Panc1 (cell line): ENCODE measurements at regions not wholly inside any gene's neighbourhood (a gene's known extent, or its start where the extent isn't known, plus 50 kb on each side); places are given as distances from the start of the nearest gene placed in this dataset.

Experiments
- ATAC-seq: fragments of 200-7000 bp; cut with Tn5 transposase; 2 replicates; pipeline ENCODE4 v1.9.1; 2020; ENCODE audit warnings: mild to moderate bottlenecking, moderate library complexity
- BruUV-seq: library from RNA; stranded (reverse); fragments of 400-500 nt; replicated peaks from 2 replicates; lab custom pipeline; 2021; lab: Mats Ljungman, UMichigan
- CTCF ChIA-PET: fragments of 300-600 bp; sonication (Branson Sonifier 250); formaldehyde crosslinking; loops from one replicate; lab custom pipeline; 2022; ENCODE audit warnings: antibody characterized with exemption; lab: Charles Lee
- POLR2A ChIA-PET: fragments of 300-600 bp; sonication (Branson Sonifier 250); formaldehyde crosslinking; loops from one replicate; lab custom pipeline; 2022; ENCODE audit warnings: antibody characterized with exemption; lab: Charles Lee
- DNase-seq: peaks from one replicate; pipeline ENCODE4 v3.0.0-alpha.2; 2010; ENCODE audit warnings: low read depth, low spot score
- H3K27ac ChIP-seq: 2 replicates; pipeline ENCODE4 v1.5.1; 2011; ENCODE audit warnings: mild to moderate bottlenecking, low read length, inconsistent platforms
- H3K27me3 ChIP-seq: fragments of 200-500 bp; sonication (Bioruptor generic); 2 replicates; pipeline ENCODE4 v1.6.0; 2014; ENCODE audit warnings: low read length, inconsistent platforms; ENCODE audit not compliant: control insufficient read depth, insufficient read depth
- H3K36me3 ChIP-seq: fragments of 200-500 bp; sonication (Bioruptor generic); 2 replicates; pipeline ENCODE4 v1.5.1; 2014; ENCODE audit warnings: inconsistent platforms, mild to moderate bottlenecking, low read length, moderate library complexity; ENCODE audit not compliant: control insufficient read depth, insufficient read depth
- H3K4me1 ChIP-seq: 2 replicates; pipeline ENCODE4 v1.5.1; 2011; ENCODE audit warnings: inconsistent platforms, mild to moderate bottlenecking, low read length, moderate library complexity; ENCODE audit not compliant: control insufficient read depth, insufficient read depth
- H3K4me3 ChIP-seq, 2 experiments: 2 replicates each; pipeline ENCODE4 v1.5.1; 2011 to 2012; ENCODE audit warnings: low read depth in 2 of 2, low read length in 2 of 2, mild to moderate bottlenecking in 2 of 2, inconsistent platforms in 1 of 2, moderate library complexity in 1 of 2
- H3K9me3 ChIP-seq: fragments of 200-500 bp; sonication (Bioruptor generic); 2 replicates; pipeline ENCODE4 v1.5.1; 2014; ENCODE audit warnings: low read depth, mild to moderate bottlenecking, inconsistent platforms, low read length, moderate library complexity; ENCODE audit not compliant: control insufficient read depth, insufficient read depth
- CTCF ChIP-seq: fragments of 450-650 bp; IDR thresholded peaks from 2 replicates; pipeline ENCODE4 v1.5.1; 2017; ENCODE audit warnings: mild to moderate bottlenecking
- POLR2AphosphoS5 ChIP-seq: IDR thresholded peaks from 2 replicates; pipeline ENCODE4 v1.6.1; 2012; ENCODE audit warnings: mild to moderate bottlenecking, low read depth, low read length, moderate library complexity
- SIN3A ChIP-seq: IDR thresholded peaks from 2 replicates; pipeline ENCODE4 v1.6.1; 2012; ENCODE audit warnings: low read depth, mild to moderate bottlenecking, low read length, moderate library complexity, borderline replicate concordance; ENCODE audit not compliant: insufficient read depth
- TCF7L2 ChIP-seq: IDR thresholded peaks from 2 replicates; pipeline ENCODE4 v1.6.1; 2011; ENCODE audit warnings: mild to moderate bottlenecking, low read depth, low read length, inconsistent platforms
- in situ Hi-C: cut with HindIII; loops from 2 replicates; pipeline ENCODE4 v1.10.0; 2016; ENCODE audit warnings: low sequenced_read_pairs, low pct_unique_long_range_greater_than_20kb
- intact Hi-C: fragments of 100-400 bp; cut with micrococcal nuclease; formaldehyde crosslinking; loops from one replicate; pipeline ENCODE4 v1.10.0; 2022; ENCODE audit not compliant: unreplicated experiment
- TF ChIP-seq, protein P1 (sequence below), 2 experiments: IDR thresholded peaks; 2 replicates each; pipeline ENCODE4 v1.6.1; 2011 to 2012; ENCODE audit warnings: low read depth in 2 of 2, control low read depth in 1 of 2, low read length in 1 of 2, mild to moderate bottlenecking in 1 of 2, moderate library complexity in 1 of 2; ENCODE audit not compliant: insufficient read depth in 1 of 2

DNA sequence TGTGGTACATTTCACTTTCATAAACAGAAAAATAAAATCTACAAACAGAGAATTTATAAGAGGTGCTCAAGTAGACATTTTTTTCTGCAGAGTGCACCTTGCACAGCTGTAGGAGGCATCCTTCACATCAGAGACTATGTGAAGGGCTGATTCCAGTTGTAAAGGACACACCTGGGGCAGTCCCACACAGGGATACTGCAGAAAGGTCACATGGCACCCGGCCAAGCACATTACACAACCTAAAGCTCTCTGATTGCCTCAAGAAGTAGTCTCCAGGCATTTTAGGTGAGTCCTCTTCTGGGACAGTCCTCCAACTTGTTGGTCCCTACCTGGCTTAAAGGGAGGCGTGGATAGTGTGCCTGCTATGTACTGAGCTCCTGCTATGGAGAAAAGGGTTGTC lies 502.9 kb upstream of the NOX3 start:
- Histone ChIP-seq H3K27me3 (no peaks in the 10 kb centered on the region), H3K36me3 (no peaks in the 10 kb centered on the region), H3K9me3 (no peaks in the 10 kb centered on the region), H3K4me3 (no peak overlapping the region), H3K4me1 (no peaks in the 10 kb centered on the region), H3K27ac (no peak overlapping the region)
- ATAC-seq: no peak
- intact Hi-C loops (no loop called here), in situ Hi-C loops (no loop called here)
- ChIA-PET POLR2A (no interaction called here), CTCF (no interaction called here)
- TF ChIP-seq POLR2AphosphoS5 (no peak), CTCF (no peak), SIN3A (no peak), TCF7L2 (no peak)
- TF ChIP-seq, protein P1, sequence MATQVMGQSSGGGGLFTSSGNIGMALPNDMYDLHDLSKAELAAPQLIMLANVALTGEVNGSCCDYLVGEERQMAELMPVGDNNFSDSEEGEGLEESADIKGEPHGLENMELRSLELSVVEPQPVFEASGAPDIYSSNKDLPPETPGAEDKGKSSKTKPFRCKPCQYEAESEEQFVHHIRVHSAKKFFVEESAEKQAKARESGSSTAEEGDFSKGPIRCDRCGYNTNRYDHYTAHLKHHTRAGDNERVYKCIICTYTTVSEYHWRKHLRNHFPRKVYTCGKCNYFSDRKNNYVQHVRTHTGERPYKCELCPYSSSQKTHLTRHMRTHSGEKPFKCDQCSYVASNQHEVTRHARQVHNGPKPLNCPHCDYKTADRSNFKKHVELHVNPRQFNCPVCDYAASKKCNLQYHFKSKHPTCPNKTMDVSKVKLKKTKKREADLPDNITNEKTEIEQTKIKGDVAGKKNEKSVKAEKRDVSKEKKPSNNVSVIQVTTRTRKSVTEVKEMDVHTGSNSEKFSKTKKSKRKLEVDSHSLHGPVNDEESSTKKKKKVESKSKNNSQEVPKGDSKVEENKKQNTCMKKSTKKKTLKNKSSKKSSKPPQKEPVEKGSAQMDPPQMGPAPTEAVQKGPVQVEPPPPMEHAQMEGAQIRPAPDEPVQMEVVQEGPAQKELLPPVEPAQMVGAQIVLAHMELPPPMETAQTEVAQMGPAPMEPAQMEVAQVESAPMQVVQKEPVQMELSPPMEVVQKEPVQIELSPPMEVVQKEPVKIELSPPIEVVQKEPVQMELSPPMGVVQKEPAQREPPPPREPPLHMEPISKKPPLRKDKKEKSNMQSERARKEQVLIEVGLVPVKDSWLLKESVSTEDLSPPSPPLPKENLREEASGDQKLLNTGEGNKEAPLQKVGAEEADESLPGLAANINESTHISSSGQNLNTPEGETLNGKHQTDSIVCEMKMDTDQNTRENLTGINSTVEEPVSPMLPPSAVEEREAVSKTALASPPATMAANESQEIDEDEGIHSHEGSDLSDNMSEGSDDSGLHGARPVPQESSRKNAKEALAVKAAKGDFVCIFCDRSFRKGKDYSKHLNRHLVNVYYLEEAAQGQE (IDR thresholded peaks at IDR 0.05; ENCODE audit: insufficient read depth in 1 of 2, low read depth in 2 of 2, low read length in 1 of 2): no peak
- no peak for DNase-seq
- BruUV-seq: no TSS peak

- CTCF ChIA-PET: no interaction called here
These were observed 499.4 kb upstream of the NOX3 start for GRCh38 chr6:155955038-155955437.

More at GRCh38 chr6:155955038-155955437, 499.4 kb upstream of the NOX3 start:
- DNase-seq (no peak), ATAC-seq (no peak)
- Histone ChIP-seq H3K27me3 (no peaks in the 10 kb centered on the region), H3K36me3 (no peaks in the 10 kb centered on the region), H3K4me3 (no peak overlapping the region), H3K9me3 (no peaks in the 10 kb centered on the region), H3K27ac (no peak overlapping the region), H3K4me1 (no peaks in the 10 kb centered on the region)
- intact Hi-C loops: no loop called here
- no TSS peak for BruUV-seq
- no peak for TF ChIP-seq CTCF
- TF ChIP-seq, protein P1 (IDR thresholded peaks at IDR 0.05; ENCODE audit: insufficient read depth in 1 of 2, low read depth in 2 of 2, low read length in 1 of 2): no peak
- TF ChIP-seq POLR2AphosphoS5: no peak
- TF ChIP-seq TCF7L2: no peak
- TF ChIP-seq SIN3A: no peak
- in situ Hi-C loops: no loop called here
- POLR2A ChIA-PET: no interaction called here
